GM23338 (cell line): ENCODE measurements at regions not wholly inside any gene's neighbourhood (a gene's known extent, or its start where the extent isn't known, plus 50 kb on each side); places are given as distances from the start of the nearest gene placed in this dataset.

Source experiments
- ATAC-seq: fragments of 200-7000 bp; cut with Tn5 transposase; 3 replicates; pipeline ENCODE4 v1.9.1; 2020
- DNase-seq: peaks from one replicate; pipeline ENCODE4 v3.0.0-alpha.2; 2015; ENCODE audit warnings: low spot score
- H2AFZ ChIP-seq: fragments of 200-600 bp; sonication (generic); 2 replicates; pipeline ENCODE4 v1.8.0; 2016; ENCODE audit warnings: antibody characterized with exemption, mild to moderate bottlenecking, moderate library complexity
- H3F3A ChIP-seq: fragments of 200-600 bp; sonication (generic); replicated peaks from 2 replicates; pipeline ENCODE4 v1.8.0; 2017; ENCODE audit warnings: antibody characterized with exemption, mixed run types, low read depth
- H3K27ac ChIP-seq: fragments of 200-600 bp; sonication (generic); 2 replicates; pipeline ENCODE4 v1.6.1; 2016; ENCODE audit warnings: low read depth
- H3K27me3 ChIP-seq: fragments of 200-600 bp; sonication (generic); 2 replicates; pipeline ENCODE4 v1.8.0; 2016; ENCODE audit warnings: mild to moderate bottlenecking, mixed run types, moderate library complexity; ENCODE audit not compliant: insufficient read depth
- H3K36me3 ChIP-seq: fragments of 200-600 bp; sonication (generic); 2 replicates; pipeline ENCODE4 v1.8.0; 2016; ENCODE audit warnings: mild to moderate bottlenecking; ENCODE audit not compliant: insufficient read depth
- H3K4me1 ChIP-seq: fragments of 200-600 bp; sonication (generic); 2 replicates; pipeline ENCODE4 v1.8.0; 2016; ENCODE audit warnings: mild to moderate bottlenecking, moderate library complexity; ENCODE audit not compliant: insufficient read depth
- H3K4me2 ChIP-seq: fragments of 200-600 bp; sonication (generic); 2 replicates; pipeline ENCODE4 v1.7.1; 2017; ENCODE audit warnings: mixed run types
- H3K4me3 ChIP-seq: fragments of 200-600 bp; sonication (generic); 2 replicates; pipeline ENCODE4 v1.6.1; 2016; ENCODE audit warnings: mixed run types
- H3K79me2 ChIP-seq: fragments of 200-600 bp; sonication (generic); replicated peaks from 2 replicates; pipeline ENCODE4 v1.8.0; 2017; ENCODE audit warnings: mild to moderate bottlenecking; ENCODE audit not compliant: insufficient read depth
- H3K9me2 ChIP-seq: fragments of 200-600 bp; sonication (generic); 2 replicates; pipeline ENCODE4 v1.8.0; 2017; ENCODE audit not compliant: insufficient read depth
- H4K20me1 ChIP-seq: fragments of 200-600 bp; sonication (generic); replicated peaks from 2 replicates; pipeline ENCODE4 v1.8.0; 2017; ENCODE audit warnings: mild to moderate bottlenecking; ENCODE audit not compliant: insufficient read depth
- H3K27ac Mint-ChIP-seq: 2 replicates; pipeline ENCODE4 v1.8.0; 2020; ENCODE audit warnings: inconsistent platforms, mild to moderate bottlenecking, moderate library complexity, mixed read lengths
- H3K27me3 Mint-ChIP-seq: 3 replicates; pipeline ENCODE4 v1.8.0; 2022; ENCODE audit warnings: low read depth, mild to moderate bottlenecking, moderate library complexity, mixed read lengths, inconsistent platforms; ENCODE audit not compliant: insufficient read depth, poor library complexity
- H3K36me3 Mint-ChIP-seq: 3 replicates; pipeline ENCODE4 v1.8.0; 2021; ENCODE audit warnings: low read depth, mild to moderate bottlenecking, inconsistent platforms, moderate library complexity, mixed read lengths
- H3K4me1 Mint-ChIP-seq: 3 replicates; pipeline ENCODE4 v1.8.0; 2020; ENCODE audit warnings: mild to moderate bottlenecking, inconsistent platforms, mixed read lengths
- H3K4me3 Mint-ChIP-seq: 3 replicates; pipeline ENCODE4 v1.8.0; 2021; ENCODE audit warnings: moderate library complexity, mild to moderate bottlenecking, inconsistent platforms, mixed read lengths
- H3K9me3 Mint-ChIP-seq: 3 replicates; pipeline ENCODE4 v1.8.0; 2020; ENCODE audit warnings: moderate library complexity, mild to moderate bottlenecking, inconsistent platforms, mixed read lengths
- CREB1 ChIP-seq: fragments of 250-450 bp; sonication (Bioruptor Pico); IDR thresholded peaks from 2 replicates; pipeline ENCODE4 v1.5.0; 2020; ENCODE audit warnings: low read depth, mild to moderate bottlenecking, moderate library complexity
- CTCF ChIP-seq, 2 experiments: fragments of 200-600 bp in 1 of 2; sonication (generic) in 1 of 2; conservative IDR thresholded peaks; 2 replicates each; pipeline versions ENCODE4 v1.5.1 to v1.6.1; 2016 to 2017; ENCODE audit warnings: antibody characterized with exemption in 2 of 2, low read depth in 2 of 2, mild to moderate bottlenecking in 2 of 2, moderate library complexity in 1 of 2
- ETS1 ChIP-seq: IDR thresholded peaks from 2 replicates; pipeline ENCODE4 v1.6.1; 2016; ENCODE audit warnings: antibody characterized with exemption
- EZH2 ChIP-seq: fragments of 200-600 bp; sonication (generic); IDR thresholded peaks from one replicate; pipeline ENCODE4 v1.8.0; 2017; ENCODE audit warnings: antibody characterized with exemption, mild to moderate bottlenecking, low read depth; ENCODE audit not compliant: unreplicated experiment
- EZH2phosphoT487 ChIP-seq: fragments of 200-600 bp; sonication (generic); IDR thresholded peaks from one replicate; pipeline ENCODE4 v1.8.1; 2018; ENCODE audit warnings: antibody characterized with exemption; ENCODE audit not compliant: unreplicated experiment
- JUNB ChIP-seq: IDR thresholded peaks from one replicate; pipeline ENCODE4 v1.6.1; 2016; ENCODE audit warnings: antibody characterized with exemption; ENCODE audit not compliant: unreplicated experiment
- NANOG ChIP-seq: IDR thresholded peaks from 2 replicates; pipeline ENCODE4 v1.6.1; 2016; ENCODE audit warnings: antibody characterized with exemption, borderline replicate concordance
- POLR2AphosphoS5 ChIP-seq: IDR thresholded peaks from 2 replicates; pipeline ENCODE4 v1.6.1; 2016; ENCODE audit warnings: antibody characterized with exemption, low read depth
- REST ChIP-seq: IDR thresholded peaks from one replicate; pipeline ENCODE4 v1.6.1; 2018; ENCODE audit warnings: antibody characterized with exemption; ENCODE audit not compliant: unreplicated experiment
- STAT1 ChIP-seq: IDR thresholded peaks from one replicate; pipeline ENCODE4 v1.6.1; 2016; ENCODE audit warnings: antibody characterized with exemption; ENCODE audit not compliant: unreplicated experiment
- ZNF114 ChIP-seq: fragments of 250-450 bp; sonication (Bioruptor Pico); IDR thresholded peaks from 2 replicates; pipeline ENCODE4 v1.5.0; 2020; ENCODE audit warnings: mild to moderate bottlenecking, moderate library complexity
- ZNF331 ChIP-seq: fragments of 250-450 bp; sonication (Bioruptor Pico); IDR thresholded peaks from 2 replicates; pipeline ENCODE4 v1.5.0; 2020; ENCODE audit warnings: low read depth, mild to moderate bottlenecking, moderate library complexity
- ZNF462 ChIP-seq: fragments of 250-450 bp; sonication (Bioruptor Pico); IDR thresholded peaks from 2 replicates; pipeline ENCODE4 v1.5.0; 2020; ENCODE audit warnings: mild to moderate bottlenecking, moderate library complexity

- Histone ChIP-seq H3F3A (no peaks in the 10 kb centered on the region), H3K79me2 (no peaks in the 10 kb centered on the region), H3K4me3 (no peak overlapping the region), H3K4me2 (no peak overlapping the region), H2AFZ (no peak overlapping the region), H3K27me3 (no peaks in the 10 kb centered on the region), H3K27ac (no peak overlapping the region), H3K4me1 (no peaks in the 10 kb centered on the region), H3K9me2 (no peaks in the 10 kb centered on the region), H4K20me1 (no peaks in the 10 kb centered on the region), H3K36me3 (no peaks in the 10 kb centered on the region)
- peaks cover 17% of the 10 kb centered on the region; the same call in 2 of the 3 replicates for H3K36me3 Mint-ChIP-seq
- no peaks in the 10 kb centered on the region for H3K27me3 Mint-ChIP-seq
- peaks cover 24% of the 10 kb centered on the region for H3K9me3 Mint-ChIP-seq
- ATAC-seq = no peak
- H3K4me1 Mint-ChIP-seq = no peaks in the 10 kb centered on the region
- no peak overlapping the region for H3K27ac Mint-ChIP-seq
- TF ChIP-seq CTCF (conservative IDR thresholded peaks at IDR 0.05; ENCODE audit: low read depth in 2 of 2) (no peak), EZH2phosphoT487 (no peak), ZNF462 (CRISPR knock-in tag) (no peak), EZH2 (no peak), ZNF114 (CRISPR knock-in tag) (no peak), ETS1 (no peak), STAT1 (no peak), REST (no peak), CREB1 (CRISPR knock-in tag) (no peak), POLR2AphosphoS5 (no peak), JUNB (no peak), NANOG (no peak), ZNF331 (CRISPR knock-in tag) (no peak)
- no peak for DNase-seq
- H3K4me3 Mint-ChIP-seq = no peak overlapping the region
These were observed 119.0 kb downstream of the RTL3 start for GRCh38 chrX:78540171-78540570.
